ENCODE measurements at regions not wholly inside any gene's neighbourhood (a gene's known extent, or its start where the extent isn't known, plus 50 kb on each side); places are given as distances from the start of the nearest gene placed in this dataset.

- TF ChIP-seq, protein P1, sequence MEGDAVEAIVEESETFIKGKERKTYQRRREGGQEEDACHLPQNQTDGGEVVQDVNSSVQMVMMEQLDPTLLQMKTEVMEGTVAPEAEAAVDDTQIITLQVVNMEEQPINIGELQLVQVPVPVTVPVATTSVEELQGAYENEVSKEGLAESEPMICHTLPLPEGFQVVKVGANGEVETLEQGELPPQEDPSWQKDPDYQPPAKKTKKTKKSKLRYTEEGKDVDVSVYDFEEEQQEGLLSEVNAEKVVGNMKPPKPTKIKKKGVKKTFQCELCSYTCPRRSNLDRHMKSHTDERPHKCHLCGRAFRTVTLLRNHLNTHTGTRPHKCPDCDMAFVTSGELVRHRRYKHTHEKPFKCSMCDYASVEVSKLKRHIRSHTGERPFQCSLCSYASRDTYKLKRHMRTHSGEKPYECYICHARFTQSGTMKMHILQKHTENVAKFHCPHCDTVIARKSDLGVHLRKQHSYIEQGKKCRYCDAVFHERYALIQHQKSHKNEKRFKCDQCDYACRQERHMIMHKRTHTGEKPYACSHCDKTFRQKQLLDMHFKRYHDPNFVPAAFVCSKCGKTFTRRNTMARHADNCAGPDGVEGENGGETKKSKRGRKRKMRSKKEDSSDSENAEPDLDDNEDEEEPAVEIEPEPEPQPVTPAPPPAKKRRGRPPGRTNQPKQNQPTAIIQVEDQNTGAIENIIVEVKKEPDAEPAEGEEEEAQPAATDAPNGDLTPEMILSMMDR (IDR thresholded peaks at IDR 0.05 in 2 of 3, conservative IDR thresholded peaks at IDR 0.05 in 1 of 3; ENCODE audit: borderline replicate concordance in 1 of 3, insufficient read depth in 1 of 3, low read depth in 2 of 3, low read length in 2 of 3), result no peak
- TF ChIP-seq SRF (IDR thresholded peaks at IDR 0.05; ENCODE audit: low read depth) (no peak), POLR2A (IDR thresholded peaks at IDR 0.05; ENCODE audit: borderline replicate concordance, extremely low read depth, insufficient read depth, insufficient read length) (no peak), JUND (IDR thresholded peaks at IDR 0.05) (no peak), RAD21 (IDR thresholded peaks at IDR 0.05; ENCODE audit: low read depth) (no peak), EZH2 (IDR thresholded peaks at IDR 0.05) (no peak), EGR1 (IDR thresholded peaks at IDR 0.05; ENCODE audit: low read depth) (no peak), EZH2phosphoT487 (IDR thresholded peaks at IDR 0.05; ENCODE audit: borderline replicate concordance) (no peak), REST (IDR thresholded peaks at IDR 0.05; ENCODE audit: low read depth) (no peak), ELF1 (IDR thresholded peaks at IDR 0.05; ENCODE audit: borderline replicate concordance, low read depth) (no peak), ATF3 (IDR thresholded peaks at IDR 0.05) (no peak), ZNF274 (IDR thresholded peaks at IDR 0.05; ENCODE audit: low read depth, low read length) (no peak)
Observed at GRCh38 chr2:49260979-49261538, 106.7 kb upstream of the FSHR start.
